ENCODE measurements at regions not wholly inside any gene's neighbourhood (a gene's known extent, or its start where the extent isn't known, plus 50 kb on each side); places are given as distances from the start of the nearest gene placed in this dataset.

- TF ChIP-seq, protein P1, sequence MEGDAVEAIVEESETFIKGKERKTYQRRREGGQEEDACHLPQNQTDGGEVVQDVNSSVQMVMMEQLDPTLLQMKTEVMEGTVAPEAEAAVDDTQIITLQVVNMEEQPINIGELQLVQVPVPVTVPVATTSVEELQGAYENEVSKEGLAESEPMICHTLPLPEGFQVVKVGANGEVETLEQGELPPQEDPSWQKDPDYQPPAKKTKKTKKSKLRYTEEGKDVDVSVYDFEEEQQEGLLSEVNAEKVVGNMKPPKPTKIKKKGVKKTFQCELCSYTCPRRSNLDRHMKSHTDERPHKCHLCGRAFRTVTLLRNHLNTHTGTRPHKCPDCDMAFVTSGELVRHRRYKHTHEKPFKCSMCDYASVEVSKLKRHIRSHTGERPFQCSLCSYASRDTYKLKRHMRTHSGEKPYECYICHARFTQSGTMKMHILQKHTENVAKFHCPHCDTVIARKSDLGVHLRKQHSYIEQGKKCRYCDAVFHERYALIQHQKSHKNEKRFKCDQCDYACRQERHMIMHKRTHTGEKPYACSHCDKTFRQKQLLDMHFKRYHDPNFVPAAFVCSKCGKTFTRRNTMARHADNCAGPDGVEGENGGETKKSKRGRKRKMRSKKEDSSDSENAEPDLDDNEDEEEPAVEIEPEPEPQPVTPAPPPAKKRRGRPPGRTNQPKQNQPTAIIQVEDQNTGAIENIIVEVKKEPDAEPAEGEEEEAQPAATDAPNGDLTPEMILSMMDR (IDR thresholded peaks at IDR 0.05) = no peak
- TF ChIP-seq POLR2AphosphoS5 (IDR thresholded peaks at IDR 0.05; ENCODE audit: insufficient read depth in 1 of 2, low read depth in 1 of 2) = no peak
These were observed 335.2 kb downstream of the PDGFC start for GRCh38 chr4:156636381-156636780.
